NCI-H748 (cell line): ENCODE measurements at regions not wholly inside any gene's neighbourhood (a gene's known extent, or its start where the extent isn't known, plus 50 kb on each side); places are given as distances from the start of the nearest gene placed in this dataset.
"Not testable (repeated sequence)": the region's sequence is repeated elsewhere in the genome, so short reads cannot be mapped to it uniquely, and the experiment has no call there.

Experiments used
- DNase-seq: peaks from one replicate; lab custom pipeline; 2025; ENCODE audit not compliant: unreplicated experiment; lab: John Stamatoyannopoulos, UW

GRCh38 chr6:907928-908327 is 215.0 kb upstream of the EXOC2 start:
- DNase-seq: no peak

GRCh38 chr6:906920-907319 is 214.0 kb upstream of the EXOC2 start:
- no peak for DNase-seq

GRCh38 chr6:905556-905955 is 212.6 kb upstream of the EXOC2 start:
- DNase-seq: no peak

- no peak for DNase-seq
These were observed 212.1 kb upstream of the EXOC2 start for GRCh38 chr6:904994-905393.

- no peak for DNase-seq
These were observed 210.8 kb upstream of the EXOC2 start for GRCh38 chr6:903761-904160.

- DNase-seq: no peak
These were observed 208.9 kb upstream of the EXOC2 start for GRCh38 chr6:901696-902460.

GRCh38 chr6:900716-901605 is 208.0 kb upstream of the EXOC2 start:
- DNase-seq: peak; percentile 21

- DNase-seq: no peak
These were observed 204.7 kb upstream of the EXOC2 start for GRCh38 chr6:897528-898207.

GRCh38 chr6:894274-894673 is 201.3 kb upstream of the EXOC2 start:
- DNase-seq: no peak

- DNase-seq: no peak
These were observed 198.1 kb upstream of the EXOC2 start for GRCh38 chr6:890995-891394.

GRCh38 chr6:890201-890600 is 197.3 kb upstream of the EXOC2 start:
- DNase-seq: no peak

- DNase-seq: no peak
These were observed 194.8 kb upstream of the EXOC2 start for GRCh38 chr6:887583-888235.

- not testable (repeated sequence) for DNase-seq
These were observed 193.2 kb upstream of the EXOC2 start for GRCh38 chr6:886116-886515.

- no peak for DNase-seq
These were observed 192.2 kb upstream of the EXOC2 start for GRCh38 chr6:885051-885590.

GRCh38 chr6:884570-884969 is 191.6 kb upstream of the EXOC2 start:
- DNase-seq: peak; percentile 70

- DNase-seq: no peak
These were observed 189.2 kb upstream of the EXOC2 start for GRCh38 chr6:882084-882598.

GRCh38 chr6:878179-878578 is 185.2 kb upstream of the EXOC2 start:
- no peak for DNase-seq

GRCh38 chr6:875012-875411 is 182.1 kb upstream of the EXOC2 start:
- DNase-seq: no peak

- no peak for DNase-seq
These were observed 179.7 kb upstream of the EXOC2 start for GRCh38 chr6:872570-873125.

- no peak for DNase-seq
These were observed 178.6 kb upstream of the EXOC2 start for GRCh38 chr6:871503-871902.
